IPS DF 4.7 (cell line): ENCODE measurements at regions not wholly inside any gene's neighbourhood (a gene's known extent, or its start where the extent isn't known, plus 50 kb on each side); places are given as distances from the start of the nearest gene placed in this dataset.
"Not testable (repeated sequence)": the region's sequence is repeated elsewhere in the genome, so short reads cannot be mapped to it uniquely, and the experiment has no call there.

ENCODE experiments used
- DNase-seq: peaks from one replicate; pipeline ENCODE4 v3.0.0-alpha.2; 2013; ENCODE audit warnings: low spot score; ENCODE audit errors: extremely low read depth

DNA sequence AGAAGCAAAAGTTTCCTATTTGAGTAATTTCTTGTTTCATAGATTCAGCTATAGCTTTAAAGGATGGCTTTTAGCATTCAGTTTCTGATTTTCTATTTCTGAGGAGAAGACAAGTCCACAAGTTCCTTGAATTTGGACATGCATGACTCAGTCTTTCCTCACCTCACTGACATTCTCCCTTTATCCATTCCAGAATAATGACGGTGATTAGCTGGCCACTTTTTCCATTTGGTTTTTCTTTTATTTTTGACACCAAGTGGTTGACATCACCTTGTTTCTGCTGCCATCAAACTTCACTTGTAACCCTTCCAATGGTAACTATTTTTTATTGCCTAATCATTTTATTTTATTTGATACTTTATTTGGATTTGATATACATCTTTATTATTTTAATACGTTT is 404.4 kb upstream of the KCNMB2 start:
- no peak for DNase-seq

DNA sequence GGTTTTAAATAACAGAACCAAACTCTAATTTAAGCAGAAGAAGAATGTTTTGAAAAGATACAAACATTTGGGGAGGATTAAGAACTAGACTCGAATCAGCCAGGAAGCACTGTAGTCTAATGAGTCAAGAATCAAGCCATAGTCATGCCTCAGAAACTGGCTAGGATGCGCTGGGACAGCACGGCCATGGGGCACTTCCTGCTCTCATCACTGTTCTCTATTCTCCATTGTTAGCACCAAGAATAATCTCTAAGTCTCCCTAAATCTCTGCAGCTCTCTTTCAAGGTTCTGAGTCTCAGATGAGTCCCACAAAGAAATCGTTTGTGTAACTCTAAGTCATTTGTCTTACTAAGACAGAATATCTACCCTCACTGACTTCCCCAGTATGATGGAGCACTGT is 399.0 kb upstream of the KCNMB2 start:
- no peak for DNase-seq

GRCh38 chr3:178137831-178138230 is 398.4 kb upstream of the KCNMB2 start:
- no peak for DNase-seq

- no peak for DNase-seq
Observed at GRCh38 chr3:178139116-178139515, 397.1 kb upstream of the KCNMB2 start.

DNA sequence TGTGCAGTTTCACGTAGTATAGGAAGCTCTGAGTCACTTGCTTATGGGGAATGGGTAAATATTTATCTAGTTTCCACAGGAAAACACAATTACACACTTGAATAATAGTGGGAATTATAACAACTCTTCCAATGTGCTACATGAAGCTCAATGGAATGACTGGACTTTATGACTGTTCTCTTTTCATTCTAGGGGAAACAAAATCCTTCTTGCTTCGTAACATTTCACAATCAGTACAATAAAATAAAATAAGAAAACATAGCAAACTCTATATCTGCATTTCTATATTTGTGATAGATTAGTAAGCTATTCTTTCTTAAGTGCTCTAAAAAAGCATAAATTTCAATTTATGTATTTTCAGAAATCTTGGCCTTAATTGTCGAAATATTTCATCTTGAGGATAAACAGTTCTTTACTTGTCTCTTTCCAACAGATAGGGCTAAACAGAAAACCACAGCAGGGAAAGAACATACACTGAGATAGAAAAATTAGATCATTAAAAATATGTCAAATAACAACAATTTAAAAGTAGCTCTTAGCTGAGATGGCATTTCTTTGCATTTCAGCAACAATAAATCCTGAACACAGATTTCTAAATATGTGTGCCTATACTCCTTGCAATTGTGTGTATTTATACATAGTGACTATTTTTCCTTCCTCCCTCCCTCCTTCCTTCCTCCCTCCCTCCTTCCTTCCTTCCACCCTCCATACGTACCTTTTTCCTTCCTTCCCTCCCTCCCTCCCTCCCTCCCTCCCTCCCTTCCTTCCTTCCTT is 395.5 kb upstream of the KCNMB2 start:
- DNase-seq: no peak

DNA sequence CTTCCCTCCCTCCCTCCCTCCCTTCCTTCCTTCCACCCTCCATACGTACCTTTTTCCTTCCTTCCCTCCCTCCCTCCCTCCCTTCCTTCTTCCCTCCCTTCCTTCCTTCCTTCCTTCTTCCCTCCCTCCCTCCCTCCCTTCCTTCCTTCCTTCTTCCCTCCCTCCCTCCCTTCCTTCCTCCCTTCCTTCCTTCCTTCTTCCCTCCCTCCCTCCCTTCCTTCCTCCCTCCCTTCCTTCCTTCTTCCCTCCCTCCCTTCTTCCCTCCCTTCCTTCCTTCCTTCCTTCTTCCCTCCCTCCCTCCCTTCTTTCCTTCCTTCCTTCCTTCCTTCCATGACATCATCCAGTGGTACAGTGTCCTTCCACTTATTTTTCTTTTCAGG is 394.9 kb upstream of the KCNMB2 start:
- DNase-seq: not testable (repeated sequence)

DNA sequence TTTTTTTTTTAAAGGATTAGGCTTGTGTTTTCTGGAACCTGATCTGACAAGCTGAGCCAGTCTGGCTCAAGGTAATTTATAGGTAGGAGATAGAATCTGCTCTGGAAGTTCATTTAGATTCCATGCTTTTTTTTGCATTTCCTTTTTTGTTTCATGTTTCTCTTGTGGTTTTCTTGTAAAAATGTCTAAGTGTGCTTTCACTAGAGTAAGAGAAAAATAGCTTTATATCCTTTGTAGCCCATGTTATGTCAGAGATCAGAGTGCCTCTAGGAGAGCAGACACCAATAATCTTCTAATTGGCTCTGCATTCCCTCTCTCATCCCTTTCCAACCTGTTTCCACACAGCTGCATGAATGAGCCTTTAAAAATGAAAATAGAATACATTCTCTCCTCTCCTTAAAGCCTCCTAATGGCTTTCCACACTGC is 389.8 kb upstream of the KCNMB2 start:
- DNase-seq: no peak

GRCh38 chr3:178147001-178147400 is 389.2 kb upstream of the KCNMB2 start:
- DNase-seq: no peak

- DNase-seq: no peak
Observed at GRCh38 chr3:178152031-178152806, 384.0 kb upstream of the KCNMB2 start.

GRCh38 chr3:178152988-178153387 is 383.2 kb upstream of the KCNMB2 start:
- no peak for DNase-seq

GRCh38 chr3:178155521-178155920 is 380.7 kb upstream of the KCNMB2 start:
- no peak for DNase-seq

- DNase-seq: no peak
Observed at GRCh38 chr3:178156301-178156700, 379.9 kb upstream of the KCNMB2 start.

DNA sequence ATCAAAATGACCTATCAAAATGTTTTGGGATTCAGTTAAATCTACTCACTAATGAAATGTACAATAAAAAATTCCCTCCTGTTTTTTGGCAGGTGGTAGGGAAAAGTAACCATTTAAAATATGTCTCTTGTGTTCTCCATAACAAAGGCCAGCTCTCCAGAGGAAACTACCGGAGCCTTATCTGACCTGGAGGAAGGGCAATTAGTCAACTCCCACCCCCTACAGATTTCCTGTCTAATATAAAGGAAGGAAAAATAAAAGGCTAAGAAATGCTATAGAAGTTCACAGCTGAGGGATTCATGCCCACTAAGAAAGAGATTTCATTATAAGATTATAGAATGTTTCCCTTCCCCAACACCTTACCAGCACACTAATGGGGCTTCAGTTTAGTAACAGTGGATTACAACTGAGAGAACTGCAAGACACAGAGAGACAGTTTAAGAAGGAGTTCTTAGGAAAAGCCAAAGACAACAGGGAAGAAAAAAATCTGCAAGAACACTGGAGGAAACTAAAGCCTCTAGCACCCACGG is 376.5 kb upstream of the KCNMB2 start:
- DNase-seq: peak; percentile 25

- DNase-seq: no peak
Observed at GRCh38 chr3:178169421-178169820, 366.8 kb upstream of the KCNMB2 start.

- no peak for DNase-seq
Observed at GRCh38 chr3:178170698-178171535, 365.3 kb upstream of the KCNMB2 start.

DNA sequence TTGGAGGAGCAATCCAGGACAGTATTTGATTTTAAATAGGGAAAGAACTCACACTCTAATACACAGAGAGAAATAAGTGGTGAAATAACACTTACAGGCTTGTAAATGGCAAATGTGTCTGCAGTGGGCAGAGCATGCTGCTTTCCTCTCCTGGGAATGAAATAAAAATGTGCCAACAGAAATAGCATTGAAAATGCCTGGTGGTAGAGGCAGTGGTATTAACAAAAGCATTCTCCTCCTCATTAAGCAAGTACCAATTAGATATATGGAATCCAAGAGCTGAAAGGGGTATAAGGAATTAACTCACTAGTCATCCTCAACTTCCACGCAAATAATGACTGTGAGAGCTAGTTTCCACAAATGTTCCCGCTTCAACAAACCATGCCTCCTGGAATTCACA is 364.1 kb upstream of the KCNMB2 start:
- DNase-seq: no peak

- DNase-seq: no peak
Observed at GRCh38 chr3:178174201-178174915, 361.9 kb upstream of the KCNMB2 start.

GRCh38 chr3:178181088-178181487 is 355.1 kb upstream of the KCNMB2 start:
- no peak for DNase-seq

DNA sequence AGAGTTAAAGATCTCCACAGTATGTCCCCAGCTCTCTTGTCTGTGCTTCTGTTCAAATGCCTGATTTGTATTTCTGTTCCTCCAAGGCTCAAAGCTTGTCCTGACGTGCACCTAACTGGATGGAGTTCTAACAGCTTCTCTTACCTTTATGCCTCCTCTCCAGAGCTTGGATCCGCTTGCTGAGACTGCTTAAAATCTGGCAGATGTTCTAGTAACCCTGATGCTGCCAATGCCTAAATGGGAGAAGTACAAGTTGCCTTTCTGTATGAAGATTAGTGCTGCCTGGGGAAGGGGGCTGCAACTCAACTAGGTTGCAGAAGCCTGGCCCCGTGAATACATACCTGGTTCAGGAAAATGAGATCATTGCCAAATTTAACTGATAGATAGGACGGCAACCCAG is 354.5 kb upstream of the KCNMB2 start:
- DNase-seq: no peak

- no peak for DNase-seq
Observed at GRCh38 chr3:178182337-178182779, 353.9 kb upstream of the KCNMB2 start.

- no peak for DNase-seq
Observed at GRCh38 chr3:178184833-178185232, 351.4 kb upstream of the KCNMB2 start.
